Astrocyte of the spinal cord (primary cell): ENCODE measurements at regions not wholly inside any gene's neighbourhood (a gene's known extent, or its start where the extent isn't known, plus 50 kb on each side); places are given as distances from the start of the nearest gene placed in this dataset.
"Not testable (repeated sequence)": the region's sequence is repeated elsewhere in the genome, so short reads cannot be mapped to it uniquely, and the experiment has no call there.

ENCODE experiments used
- DNase-seq: peaks from one replicate; pipeline ENCODE4 v3.0.0; 2011; ENCODE audit warnings: low read depth, low spot score
- H3K4me3 ChIP-seq: 2 replicates; pipeline ENCODE4 v1.5.1; 2011; ENCODE audit warnings: low read depth, mild to moderate bottlenecking, low read length, moderate library complexity
- CTCF ChIP-seq: IDR thresholded peaks from 2 replicates; pipeline ENCODE4 v1.5.1; 2012; ENCODE audit warnings: low read depth, mild to moderate bottlenecking, low read length, inconsistent platforms
- in situ Hi-C: cut with HindIII; loops from 2 replicates; pipeline ENCODE4 v1.10.0; 2017; ENCODE audit warnings: low sequenced_read_pairs

DNA sequence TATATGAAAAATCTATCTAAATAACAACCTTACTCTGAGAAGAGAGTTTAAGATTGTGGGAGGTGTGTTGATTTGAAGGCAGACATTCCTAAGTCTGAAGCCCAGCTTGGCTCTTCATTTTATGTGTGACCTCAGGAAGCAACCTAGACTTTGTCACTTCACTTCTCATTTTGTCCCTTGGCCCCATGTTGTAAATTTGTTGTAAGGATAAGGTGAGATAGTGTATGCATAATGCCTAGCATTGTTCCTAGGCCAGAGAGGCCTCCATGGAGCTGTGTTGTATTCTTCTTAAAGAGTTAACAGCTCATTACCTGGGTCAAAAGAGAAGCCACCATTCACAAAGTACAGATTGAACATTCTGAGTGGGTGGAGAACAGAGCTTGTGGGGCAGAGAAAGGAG lies 1084.4 kb upstream of the SLIT2 start:
- no peak for DNase-seq
- H3K4me3 ChIP-seq = no peak overlapping the region
- no peak for TF ChIP-seq CTCF
- in situ Hi-C loops = no loop called here

- in situ Hi-C loops = no loop called here
- no peak for TF ChIP-seq CTCF
- no peak for DNase-seq
- no peak overlapping the region for H3K4me3 ChIP-seq
Observed at GRCh38 chr4:19164334-19164733, 1087.4 kb upstream of the SLIT2 start.

GRCh38 chr4:19159874-19160273 lies 1091.8 kb upstream of the SLIT2 start:
- no peak for TF ChIP-seq CTCF
- DNase-seq = no peak
- no peak overlapping the region for H3K4me3 ChIP-seq
- in situ Hi-C loops = no loop called here

- in situ Hi-C loops = no loop called here
- no peak overlapping the region for H3K4me3 ChIP-seq
- TF ChIP-seq CTCF = no peak
- no peak for DNase-seq
Observed at GRCh38 chr4:19158107-19158809, 1093.4 kb upstream of the SLIT2 start.

GRCh38 chr4:19156786-19157185 lies 1094.9 kb upstream of the SLIT2 start:
- no peak for TF ChIP-seq CTCF
- in situ Hi-C loops = no loop called here
- H3K4me3 ChIP-seq = no peak overlapping the region
- DNase-seq = no peak

DNA sequence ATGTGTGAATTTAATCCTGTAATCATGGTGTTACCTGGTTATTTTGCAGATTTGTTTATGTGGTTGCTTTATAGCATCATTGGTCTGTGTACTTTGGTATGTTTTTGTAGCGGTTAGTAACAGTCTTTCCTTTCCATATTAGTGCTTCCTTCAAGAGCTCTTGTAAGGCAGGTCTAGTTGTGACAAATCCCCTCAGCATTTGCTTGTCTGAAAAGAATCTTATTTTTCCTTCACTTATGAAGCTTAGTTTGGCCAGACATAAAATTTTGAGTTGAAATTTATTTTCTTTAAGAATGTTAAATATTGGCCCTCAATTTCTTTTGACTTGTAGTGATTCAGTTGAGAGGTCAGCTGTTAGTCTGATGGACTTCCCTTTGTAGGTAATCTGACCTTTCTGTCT lies 1096.1 kb upstream of the SLIT2 start:
- H3K4me3 ChIP-seq = no peak overlapping the region
- in situ Hi-C loops = no loop called here
- DNase-seq = no peak
- no peak for TF ChIP-seq CTCF

DNA sequence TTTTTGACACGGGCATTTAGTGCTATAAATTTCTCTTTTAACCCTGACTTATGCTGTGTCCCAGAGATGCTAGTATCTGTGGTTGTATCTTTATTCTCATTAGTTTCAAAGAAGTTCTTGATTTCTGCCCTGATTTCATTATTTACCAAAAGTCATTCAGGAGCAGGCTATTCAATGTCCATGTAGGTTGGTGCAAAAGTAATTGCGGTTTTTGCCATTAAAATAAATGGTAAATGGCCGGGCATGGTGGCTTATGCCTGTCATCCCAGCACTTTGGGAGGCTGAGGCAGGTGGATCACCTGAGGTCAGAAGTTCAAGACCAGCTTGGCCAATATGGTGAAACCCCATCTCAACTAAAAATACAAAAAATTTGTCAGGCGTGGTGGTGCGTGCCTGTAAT lies 1097.4 kb upstream of the SLIT2 start:
- DNase-seq, H3K4me3 ChIP-seq, in situ Hi-C loops: not testable (repeated sequence)
